Ecto neural progenitor cell (in vitro differentiated cells): ENCODE measurements at regions not wholly inside any gene's neighbourhood (a gene's known extent, or its start where the extent isn't known, plus 50 kb on each side); places are given as distances from the start of the nearest gene placed in this dataset.
"Not testable (repeated sequence)": the region's sequence is repeated elsewhere in the genome, so short reads cannot be mapped to it uniquely, and the experiment has no call there.

Experiments
- DNase-seq: peaks from one replicate; pipeline ENCODE4 v3.0.0-alpha.2; 2018; ENCODE audit warnings: low spot score

- DNase-seq = no peak
These were observed 455.4 kb downstream of the GADD45G start for GRCh38 chr9:90060256-90060655.

GRCh38 chr9:90061187-90061586 is 456.4 kb downstream of the GADD45G start:
- no peak for DNase-seq

- no peak for DNase-seq
These were observed 458.2 kb downstream of the GADD45G start for GRCh38 chr9:90062982-90063381.

- no peak for DNase-seq
These were observed 459.4 kb downstream of the GADD45G start for GRCh38 chr9:90064248-90064647.

- no peak for DNase-seq
These were observed 460.2 kb downstream of the GADD45G start for GRCh38 chr9:90064971-90065370.

- no peak for DNase-seq
These were observed 461.0 kb downstream of the GADD45G start for GRCh38 chr9:90065851-90066250.

- DNase-seq = no peak
These were observed 464.3 kb downstream of the GADD45G start for GRCh38 chr9:90069085-90069484.

- no peak for DNase-seq
These were observed 465.2 kb downstream of the GADD45G start for GRCh38 chr9:90070056-90070455.

GRCh38 chr9:90070469-90070868 is 465.7 kb downstream of the GADD45G start:
- DNase-seq = no peak

- DNase-seq = no peak
These were observed 466.3 kb downstream of the GADD45G start for GRCh38 chr9:90070931-90071660.

- DNase-seq = no peak
These were observed 468.6 kb downstream of the GADD45G start for GRCh38 chr9:90073186-90073945.

- DNase-seq = no peak
These were observed 469.6 kb downstream of the GADD45G start for GRCh38 chr9:90074316-90074962.

- not testable (repeated sequence) for DNase-seq
These were observed 472.8 kb downstream of the GADD45G start for GRCh38 chr9:90077598-90077997.

GRCh38 chr9:90078988-90079421 is 474.2 kb downstream of the GADD45G start:
- no peak for DNase-seq

GRCh38 chr9:90085633-90086032 is 480.8 kb downstream of the GADD45G start:
- no peak for DNase-seq

- no peak for DNase-seq
These were observed 481.3 kb downstream of the GADD45G start for GRCh38 chr9:90086101-90086511.

- no peak for DNase-seq
These were observed 483.6 kb downstream of the GADD45G start for GRCh38 chr9:90088434-90088833.

GRCh38 chr9:90088856-90089255 is 484.0 kb downstream of the GADD45G start:
- DNase-seq = no peak

GRCh38 chr9:90090997-90091396 is 486.2 kb downstream of the GADD45G start:
- no peak for DNase-seq

- no peak for DNase-seq
These were observed 487.7 kb downstream of the GADD45G start for GRCh38 chr9:90092508-90092907.

GRCh38 chr9:90095682-90096081 is 490.9 kb downstream of the GADD45G start:
- no peak for DNase-seq

GRCh38 chr9:90097237-90097636 is 492.4 kb downstream of the GADD45G start:
- no peak for DNase-seq

- no peak for DNase-seq
These were observed 493.6 kb downstream of the GADD45G start for GRCh38 chr9:90098408-90098807.
